Activated naive CD4-positive, alpha-beta T cell treated with anti-CD3 and anti-CD28 coated beads for 36 hours (primary cell): ENCODE measurements at regions not wholly inside any gene's neighbourhood (a gene's known extent, or its start where the extent isn't known, plus 50 kb on each side); places are given as distances from the start of the nearest gene placed in this dataset.

Experiments
- CTCF ChIA-PET: fragments of 350-600 bp; sonication (Branson Sonifier 250); formaldehyde crosslinking; loops from one replicate; lab custom pipeline; 2021; ENCODE audit warnings: antibody characterized with exemption; lab: Charles Lee
- DNase-seq: peaks from one replicate; pipeline ENCODE4 v3.0.0-alpha.2; 2020
- H3K27ac Mint-ChIP-seq: one replicate; pipeline ENCODE4 v1.8.0; 2021; ENCODE audit warnings: mild to moderate bottlenecking, mixed read lengths
- H3K27me3 Mint-ChIP-seq: one replicate; pipeline ENCODE4 v1.8.0; 2021; ENCODE audit warnings: low read depth, mixed read lengths
- H3K36me3 Mint-ChIP-seq: one replicate; pipeline ENCODE4 v1.8.0; 2021; ENCODE audit warnings: low read depth, mixed read lengths
- H3K4me1 Mint-ChIP-seq: one replicate; pipeline ENCODE4 v1.8.0; 2021; ENCODE audit warnings: low read depth, mixed read lengths
- H3K4me3 Mint-ChIP-seq: one replicate; pipeline ENCODE4 v1.8.0; 2021; ENCODE audit warnings: mild to moderate bottlenecking, moderate library complexity, mixed read lengths
- H3K9me3 Mint-ChIP-seq: one replicate; pipeline ENCODE4 v1.8.0; 2021; ENCODE audit warnings: mixed read lengths
- intact Hi-C: fragments of 100-400 bp; cut with micrococcal nuclease; formaldehyde crosslinking; loops from one replicate; pipeline ENCODE4 v1.15.1; 2023

DNA sequence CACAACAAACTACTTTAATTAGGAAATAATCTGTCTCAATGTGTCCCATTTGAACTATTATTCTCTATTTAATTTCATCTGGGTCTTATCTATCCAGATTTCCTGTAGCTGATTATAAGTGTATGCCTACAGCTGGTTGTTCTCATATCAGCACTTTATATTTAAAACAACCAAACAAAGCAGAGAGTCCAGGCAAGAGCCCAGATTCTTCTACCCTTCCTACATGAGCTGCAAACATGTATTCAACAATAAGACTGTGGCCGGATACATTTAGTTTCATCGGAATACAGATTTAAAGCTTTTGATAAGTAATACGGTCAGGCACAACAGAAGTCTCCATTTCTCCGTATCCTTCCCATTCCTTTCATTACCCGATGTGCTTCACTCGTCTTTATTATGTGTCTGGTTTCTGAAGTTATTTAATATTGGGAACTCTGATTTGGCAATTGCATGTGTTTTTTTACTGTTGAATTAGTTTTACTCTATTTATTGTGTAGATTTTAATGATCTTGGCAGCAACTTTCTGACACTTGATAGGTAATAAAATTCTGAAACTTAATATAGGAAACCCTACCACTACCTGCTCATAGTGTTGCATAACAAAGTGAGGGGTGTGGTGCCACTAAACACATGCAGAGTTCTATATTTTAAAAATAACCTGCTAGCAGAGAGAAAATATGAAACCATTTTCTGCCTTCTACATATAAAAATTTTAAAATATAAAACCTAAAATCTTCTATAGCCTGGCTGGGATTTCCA lies 653.5 kb upstream of the PTCHD4 start:
- H3K4me3 Mint-ChIP-seq: no peak overlapping the region
- no peak overlapping the region for H3K27ac Mint-ChIP-seq
- no peaks in the 10 kb centered on the region for H3K4me1 Mint-ChIP-seq
- no peaks in the 10 kb centered on the region for H3K36me3 Mint-ChIP-seq
- intact Hi-C loops: loop anchor here (1.0 kb wide), 1 partner anchor 976 kb away; no protein-coding TSS in a partner anchor
- no peak for DNase-seq
- H3K9me3 Mint-ChIP-seq: no peaks in the 10 kb centered on the region
- H3K27me3 Mint-ChIP-seq: no peaks in the 10 kb centered on the region
- CTCF ChIA-PET: no interaction called here

DNA sequence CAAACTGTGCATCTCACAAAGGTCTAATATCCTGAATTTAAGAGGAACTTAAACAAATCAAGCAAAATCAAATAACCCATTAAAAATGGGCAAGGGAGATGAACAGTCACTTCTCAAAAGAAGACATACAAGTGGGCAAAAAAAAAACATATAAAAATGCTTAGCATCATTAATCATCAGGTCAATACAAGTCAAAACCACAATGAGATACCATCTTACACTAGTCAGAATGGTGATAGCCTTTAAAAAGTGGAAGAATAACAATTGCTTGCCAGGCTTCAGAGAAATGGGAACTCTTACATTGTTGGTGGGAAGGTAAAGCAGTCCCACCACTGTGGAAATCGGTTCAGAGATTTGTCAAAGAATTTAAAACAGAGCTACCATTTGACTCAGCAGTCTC lies 646.7 kb upstream of the PTCHD4 start:
- intact Hi-C loops: no loop called here
- H3K27me3 Mint-ChIP-seq: no peaks in the 10 kb centered on the region
- CTCF ChIA-PET: no interaction called here
- H3K27ac Mint-ChIP-seq: no peak overlapping the region
- H3K4me1 Mint-ChIP-seq: no peaks in the 10 kb centered on the region
- H3K9me3 Mint-ChIP-seq: peaks cover 3% of the 10 kb centered on the region
- H3K4me3 Mint-ChIP-seq: no peak overlapping the region
- no peaks in the 10 kb centered on the region for H3K36me3 Mint-ChIP-seq
- no peak for DNase-seq

DNA sequence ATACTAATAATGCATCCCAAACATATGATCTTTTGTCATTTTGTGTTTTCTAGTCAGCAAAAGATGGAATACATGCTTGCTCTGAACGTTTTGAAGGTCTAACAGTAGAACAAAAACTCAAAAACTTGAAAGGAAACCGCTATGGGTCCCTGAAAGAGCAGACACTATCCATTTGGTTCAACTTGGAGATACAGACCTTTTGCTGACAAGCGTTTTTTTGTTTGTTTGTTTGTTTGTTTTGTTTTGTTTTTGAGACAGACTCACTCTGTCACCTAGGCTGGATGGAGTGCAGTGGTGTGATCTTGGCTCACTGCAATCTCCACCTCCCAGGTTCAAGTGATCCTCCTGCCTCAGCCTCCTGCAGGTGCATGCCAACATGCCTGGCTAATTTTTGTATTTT lies 644.3 kb upstream of the PTCHD4 start:
- H3K9me3 Mint-ChIP-seq: peaks cover 3% of the 10 kb centered on the region
- no peak overlapping the region for H3K27ac Mint-ChIP-seq
- no peaks in the 10 kb centered on the region for H3K4me1 Mint-ChIP-seq
- H3K27me3 Mint-ChIP-seq: no peaks in the 10 kb centered on the region
- intact Hi-C loops: no loop called here
- no peak for DNase-seq
- no peaks in the 10 kb centered on the region for H3K36me3 Mint-ChIP-seq
- H3K4me3 Mint-ChIP-seq: no peak overlapping the region
- CTCF ChIA-PET: no interaction called here

DNA sequence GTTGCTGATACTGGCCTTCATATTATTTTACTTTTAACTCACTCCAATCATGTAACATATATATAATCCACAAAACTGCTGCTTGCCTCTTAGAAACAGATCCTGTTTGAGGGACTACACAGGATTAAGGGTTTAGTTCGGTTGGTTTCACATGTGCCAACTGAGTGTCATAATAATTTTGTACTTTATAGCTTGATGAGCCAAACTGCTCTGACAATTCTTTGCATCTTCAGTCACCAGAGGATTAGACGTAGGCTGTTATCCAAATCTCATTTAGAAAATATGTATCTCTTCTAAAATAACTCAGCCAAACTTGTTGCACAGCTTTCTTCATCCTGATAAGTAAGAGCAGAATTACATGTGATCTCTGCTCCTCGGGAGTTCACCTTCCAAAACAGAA lies 643.6 kb upstream of the PTCHD4 start:
- H3K9me3 Mint-ChIP-seq: peaks cover 3% of the 10 kb centered on the region
- H3K27me3 Mint-ChIP-seq: no peaks in the 10 kb centered on the region
- CTCF ChIA-PET: no interaction called here
- H3K4me3 Mint-ChIP-seq: no peak overlapping the region
- no peaks in the 10 kb centered on the region for H3K4me1 Mint-ChIP-seq
- no peak for DNase-seq
- no peak overlapping the region for H3K27ac Mint-ChIP-seq
- intact Hi-C loops: no loop called here
- H3K36me3 Mint-ChIP-seq: no peaks in the 10 kb centered on the region

DNA sequence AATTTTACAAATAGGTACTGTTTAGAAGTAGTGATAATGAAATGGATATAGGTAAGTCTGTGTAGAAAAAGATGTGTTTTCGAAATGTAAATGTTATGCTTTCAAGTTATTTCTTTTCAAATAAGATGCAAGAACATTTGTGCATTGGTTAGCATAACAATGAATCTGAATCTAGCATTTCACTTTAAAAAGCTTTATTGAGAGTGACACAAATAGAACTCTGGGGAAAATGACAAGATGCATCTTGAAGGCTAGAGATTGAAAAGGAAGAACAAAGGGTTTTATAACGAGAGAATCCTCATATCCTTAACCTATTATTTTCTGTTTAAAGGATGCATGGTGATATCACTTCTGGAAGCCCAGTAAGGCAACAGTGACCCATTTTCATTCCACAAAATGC lies 639.9 kb upstream of the PTCHD4 start:
- H3K36me3 Mint-ChIP-seq: no peaks in the 10 kb centered on the region
- H3K4me1 Mint-ChIP-seq: no peaks in the 10 kb centered on the region
- intact Hi-C loops: no loop called here
- CTCF ChIA-PET: interaction anchor here (0.6 kb wide), 1 partner anchor 11 kb away, joined by 5 read pairs; no protein-coding TSS in a partner anchor
- no peak for DNase-seq
- no peaks in the 10 kb centered on the region for H3K27me3 Mint-ChIP-seq
- H3K9me3 Mint-ChIP-seq: peaks cover 2% of the 10 kb centered on the region
- H3K4me3 Mint-ChIP-seq: no peak overlapping the region
- no peak overlapping the region for H3K27ac Mint-ChIP-seq

DNA sequence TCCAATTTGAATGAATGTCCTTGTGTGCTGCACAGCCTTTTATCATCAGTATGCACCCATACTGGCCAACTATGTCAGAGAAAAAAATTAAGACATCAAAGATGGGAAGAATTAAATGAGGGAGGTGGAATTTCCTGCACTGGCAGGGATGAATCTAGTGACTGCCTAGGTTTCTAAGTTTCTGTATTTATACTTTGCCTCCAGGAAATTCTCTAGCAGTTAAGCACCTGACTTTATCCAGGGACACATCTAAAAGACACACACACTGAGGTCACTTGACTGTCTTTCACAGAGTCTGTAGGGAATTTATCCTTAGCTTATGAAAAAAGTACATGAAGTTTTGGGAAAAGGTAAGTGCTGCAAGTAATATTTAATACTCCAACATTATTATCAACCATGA lies 636.5 kb upstream of the PTCHD4 start:
- DNase-seq: no peak
- intact Hi-C loops: no loop called here
- Mint-ChIP-seq H3K36me3 (no peaks in the 10 kb centered on the region), H3K4me1 (no peaks in the 10 kb centered on the region), H3K9me3 (peaks cover 7% of the 10 kb centered on the region), H3K4me3 (no peak overlapping the region), H3K27ac (no peak overlapping the region), H3K27me3 (no peaks in the 10 kb centered on the region)
- CTCF ChIA-PET: no interaction called here

DNA sequence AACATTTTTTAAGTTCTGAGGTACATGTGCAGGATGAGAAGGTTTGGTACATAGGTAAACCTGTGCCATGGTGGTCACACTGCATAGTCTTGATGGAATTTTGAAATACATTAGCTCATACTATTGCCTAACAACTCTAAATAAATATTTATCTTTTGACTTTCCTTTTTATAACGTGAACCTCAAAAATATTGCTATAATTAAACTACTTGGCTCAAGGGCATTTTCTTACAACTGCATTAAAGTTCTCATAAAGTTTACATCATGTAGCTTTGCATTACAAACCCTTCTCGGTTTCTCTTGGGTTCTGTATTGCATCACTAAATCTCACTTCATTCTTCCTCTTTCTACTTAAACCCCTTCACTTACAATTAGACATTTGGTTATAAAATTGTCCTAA lies 636.0 kb upstream of the PTCHD4 start:
- Mint-ChIP-seq H3K4me1 (no peaks in the 10 kb centered on the region), H3K9me3 (peaks cover 7% of the 10 kb centered on the region), H3K27me3 (no peaks in the 10 kb centered on the region), H3K36me3 (no peaks in the 10 kb centered on the region), H3K27ac (no peak overlapping the region), H3K4me3 (no peak overlapping the region)
- DNase-seq: no peak
- CTCF ChIA-PET: no interaction called here
- intact Hi-C loops: no loop called here

DNA sequence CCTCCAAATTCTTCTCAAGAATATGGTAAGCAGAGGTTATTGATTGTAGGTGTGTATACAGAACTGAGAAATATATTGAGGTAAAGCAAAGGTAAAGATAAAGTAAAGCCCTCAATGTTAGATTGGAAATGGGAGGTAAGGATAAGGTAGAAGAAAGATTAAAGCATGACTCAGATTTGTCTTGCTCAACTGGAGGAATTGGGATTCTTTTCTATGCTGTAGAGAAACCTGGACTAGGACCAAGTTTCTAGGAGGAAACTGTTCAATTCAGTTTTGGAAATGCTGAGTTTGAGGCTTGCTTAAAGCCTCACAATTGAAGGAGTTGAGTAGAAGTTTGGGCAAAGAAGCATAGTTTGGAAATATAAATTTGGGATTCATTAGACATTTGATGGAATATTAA lies 634.0 kb upstream of the PTCHD4 start:
- Mint-ChIP-seq H3K27ac (no peak overlapping the region), H3K27me3 (no peaks in the 10 kb centered on the region)

DNA sequence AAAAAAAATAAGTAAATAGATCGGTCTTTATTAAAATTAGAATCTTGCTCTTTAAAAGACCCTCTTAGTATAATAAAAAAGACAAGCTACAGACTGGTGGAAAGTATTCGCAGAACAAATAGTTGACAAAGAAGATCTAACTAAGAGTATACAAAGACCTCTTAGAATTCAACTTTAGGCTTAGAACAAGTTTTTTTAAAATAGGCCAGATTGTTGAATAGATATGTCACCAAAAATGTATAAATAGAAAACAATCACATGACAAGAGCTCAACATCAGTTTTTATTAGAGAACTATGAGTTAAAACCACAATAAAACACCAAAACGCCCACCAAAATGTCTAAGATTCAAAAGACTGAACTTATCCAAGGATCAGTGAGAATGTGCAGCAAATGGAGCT lies 632.7 kb upstream of the PTCHD4 start:
- Mint-ChIP-seq H3K27ac (no peak overlapping the region), H3K4me3 (no peak overlapping the region), H3K27me3 (no peaks in the 10 kb centered on the region), H3K36me3 (no peaks in the 10 kb centered on the region), H3K9me3 (peaks cover 7% of the 10 kb centered on the region), H3K4me1 (no peaks in the 10 kb centered on the region)
- intact Hi-C loops: no loop called here
- CTCF ChIA-PET: no interaction called here
- no peak for DNase-seq

More for the DNA sequence above, 634.0 kb upstream of the PTCHD4 start:
- peaks cover 7% of the 10 kb centered on the region for H3K9me3 Mint-ChIP-seq
- H3K4me3 Mint-ChIP-seq: no peak overlapping the region
- H3K36me3 Mint-ChIP-seq: no peaks in the 10 kb centered on the region
- intact Hi-C loops: no loop called here
- CTCF ChIA-PET: no interaction called here
- no peaks in the 10 kb centered on the region for H3K4me1 Mint-ChIP-seq
- DNase-seq: no peak

DNA sequence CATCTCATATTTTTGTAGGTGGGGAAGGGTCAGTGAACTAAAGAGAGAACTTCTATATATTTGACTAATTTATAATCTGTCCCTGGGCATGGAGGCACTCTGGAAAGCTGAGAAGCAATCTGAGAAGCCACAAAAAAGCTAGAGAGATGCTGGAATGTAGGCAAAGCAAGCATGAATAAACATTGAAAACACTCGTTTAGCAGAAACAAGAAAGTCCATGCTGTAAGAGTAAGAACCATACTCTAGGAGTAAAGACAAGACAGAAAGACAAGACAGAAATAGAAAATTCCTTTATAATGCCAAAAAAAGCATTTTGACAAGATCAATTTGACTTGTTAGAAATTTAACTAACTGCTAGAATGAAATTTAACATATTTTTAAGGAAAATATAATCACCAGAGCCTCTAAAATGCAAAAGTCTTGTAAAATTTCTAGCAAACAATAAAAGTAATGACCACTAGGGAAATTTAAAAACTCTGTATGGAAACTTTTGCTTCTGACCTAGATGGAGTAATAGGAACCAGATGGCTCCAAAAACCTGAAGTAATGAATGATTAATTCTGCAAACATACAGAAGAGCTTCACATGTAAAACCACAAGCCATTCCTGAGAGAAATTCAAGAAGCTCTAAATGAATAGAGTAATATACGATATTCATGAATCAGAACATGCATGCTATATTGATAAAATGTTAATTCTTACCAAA lies 625.7 kb upstream of the PTCHD4 start:
- DNase-seq: no peak
- Mint-ChIP-seq H3K27ac (no peak overlapping the region), H3K36me3 (no peaks in the 10 kb centered on the region), H3K27me3 (no peaks in the 10 kb centered on the region), H3K9me3 (no peaks in the 10 kb centered on the region), H3K4me1 (no peaks in the 10 kb centered on the region), H3K4me3 (no peak overlapping the region)
- intact Hi-C loops: no loop called here
- CTCF ChIA-PET: interaction anchor here (0.6 kb wide), 2 partner anchors 44 to 251 kb away, joined by 3 to 4 read pairs; no protein-coding TSS in a partner anchor

DNA sequence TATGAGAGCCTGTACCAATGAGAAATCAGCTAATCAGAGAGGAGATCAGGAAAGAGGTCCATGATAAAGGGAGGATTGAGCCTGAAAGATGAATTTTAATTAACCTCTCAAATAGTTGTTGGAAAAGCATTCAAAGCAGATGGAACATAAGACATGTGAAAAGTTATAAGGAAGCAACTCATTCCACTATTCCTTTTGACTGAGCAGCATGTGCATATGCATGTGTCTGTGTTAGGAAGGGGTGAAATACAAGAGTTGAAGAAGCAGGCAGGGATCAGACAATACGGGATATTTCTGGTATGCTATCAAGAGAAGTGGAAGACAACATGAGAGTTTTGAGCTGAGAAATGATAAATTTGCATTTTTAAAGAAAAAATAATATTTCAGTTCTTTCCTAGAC lies 624.8 kb upstream of the PTCHD4 start:
- Mint-ChIP-seq H3K27ac (no peak overlapping the region), H3K4me1 (no peaks in the 10 kb centered on the region), H3K4me3 (no peak overlapping the region), H3K36me3 (no peaks in the 10 kb centered on the region), H3K27me3 (no peaks in the 10 kb centered on the region), H3K9me3 (peaks cover under 1% of the 10 kb centered on the region)
- DNase-seq: no peak
- intact Hi-C loops: no loop called here
- CTCF ChIA-PET: interaction anchor here (0.6 kb wide), 1 partner anchor 45 kb away, joined by 3 read pairs; no protein-coding TSS in a partner anchor

DNA sequence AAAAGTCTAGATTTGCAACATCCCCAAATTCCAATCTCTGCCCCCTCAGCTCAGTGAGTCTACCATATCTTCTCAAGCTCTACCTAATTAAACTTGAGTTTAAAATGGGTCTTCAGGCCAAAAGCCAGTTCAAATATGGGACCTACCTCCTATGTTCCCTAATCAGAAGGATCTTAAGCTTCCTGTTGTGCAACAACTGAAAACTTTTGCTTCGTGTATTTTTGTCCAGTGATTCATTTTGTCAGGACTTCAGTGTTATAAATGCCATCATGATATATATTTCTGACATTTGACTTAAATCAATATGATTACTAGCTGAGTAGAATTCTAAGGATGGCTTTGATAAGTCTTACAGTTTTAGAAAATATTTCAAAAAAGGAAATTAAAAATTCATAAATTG lies 622.6 kb upstream of the PTCHD4 start:
- Mint-ChIP-seq H3K27ac (no peak overlapping the region), H3K4me1 (no peaks in the 10 kb centered on the region), H3K9me3 (peaks cover 7% of the 10 kb centered on the region), H3K27me3 (no peaks in the 10 kb centered on the region), H3K36me3 (no peaks in the 10 kb centered on the region), H3K4me3 (no peak overlapping the region)
- intact Hi-C loops: no loop called here
- no peak for DNase-seq
- CTCF ChIA-PET: no interaction called here

DNA sequence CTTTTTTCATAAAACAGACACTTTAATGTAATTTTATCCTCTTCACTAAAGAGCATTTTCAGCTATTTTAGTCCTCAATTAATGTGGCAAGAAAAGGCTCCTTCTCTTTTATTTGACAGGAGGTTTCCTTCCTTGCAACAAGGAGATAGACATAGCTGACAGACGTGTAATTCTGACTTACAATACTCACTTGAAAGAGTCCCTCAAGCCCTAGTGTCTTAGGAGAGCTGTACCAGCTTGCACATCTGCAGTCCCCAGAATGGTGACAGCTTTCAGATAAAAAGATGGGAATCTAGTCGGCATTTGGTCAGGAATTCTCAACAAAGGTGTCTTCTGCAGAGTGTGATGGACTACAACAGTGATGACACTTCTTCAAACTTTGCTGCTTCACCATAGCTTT lies 603.7 kb upstream of the PTCHD4 start:
- no peak overlapping the region for H3K27ac Mint-ChIP-seq
- peaks cover 4% of the 10 kb centered on the region for H3K9me3 Mint-ChIP-seq
- CTCF ChIA-PET: interaction anchor here (0.6 kb wide), 1 partner anchor 366 kb away, joined by 3 read pairs; no protein-coding TSS in a partner anchor
- intact Hi-C loops: no loop called here
- no peak for DNase-seq
- H3K27me3 Mint-ChIP-seq: no peaks in the 10 kb centered on the region
- H3K4me3 Mint-ChIP-seq: no peak overlapping the region
- no peaks in the 10 kb centered on the region for H3K4me1 Mint-ChIP-seq
- H3K36me3 Mint-ChIP-seq: no peaks in the 10 kb centered on the region
